GM23248 (cell line): ENCODE measurements at regions not wholly inside any gene's neighbourhood (a gene's known extent, or its start where the extent isn't known, plus 50 kb on each side); places are given as distances from the start of the nearest gene placed in this dataset.
A peak's percentile ranks its signal among the peaks of the same experiment; 100 is the strongest.

Experiments used
- DNase-seq: peaks from one replicate; pipeline ENCODE4 v3.0.0-alpha.2; 2015
- H2AFZ ChIP-seq: fragments of 200-600 bp; sonication (generic); 2 replicates; pipeline ENCODE4 v1.6.1; 2016; ENCODE audit warnings: antibody characterized with exemption
- H3F3A ChIP-seq: fragments of 200-600 bp; sonication (generic); 2 replicates; pipeline ENCODE4 v1.6.1; 2016; ENCODE audit warnings: mild to moderate bottlenecking, antibody characterized with exemption, mixed run types; ENCODE audit not compliant: insufficient read depth
- H3K27ac ChIP-seq: fragments of 200-600 bp; sonication (generic); 2 replicates; pipeline ENCODE4 v1.5.1; 2016; ENCODE audit warnings: mild to moderate bottlenecking
- H3K27me3 ChIP-seq: fragments of 200-600 bp; sonication (generic); replicated peaks from 2 replicates; pipeline ENCODE4 v1.6.1; 2016; ENCODE audit warnings: mild to moderate bottlenecking; ENCODE audit not compliant: insufficient read depth
- H3K36me3 ChIP-seq: fragments of 200-600 bp; sonication (generic); 2 replicates; pipeline ENCODE4 v1.6.1; 2016; ENCODE audit warnings: low read depth, mild to moderate bottlenecking
- H3K4me1 ChIP-seq: fragments of 200-600 bp; sonication (generic); 2 replicates; pipeline ENCODE4 v1.6.1; 2016; ENCODE audit warnings: mild to moderate bottlenecking; ENCODE audit not compliant: insufficient read depth
- H3K4me2 ChIP-seq: fragments of 200-600 bp; sonication (generic); one replicate; pipeline ENCODE4 v1.6.1; 2016; ENCODE audit warnings: mild to moderate bottlenecking; ENCODE audit not compliant: unreplicated experiment
- H3K4me3 ChIP-seq: fragments of 200-600 bp; sonication (generic); 2 replicates; pipeline ENCODE4 v1.5.1; 2016; ENCODE audit warnings: mild to moderate bottlenecking
- H3K79me2 ChIP-seq: fragments of 200-600 bp; sonication (generic); 2 replicates; pipeline ENCODE4 v1.6.1; 2016; ENCODE audit warnings: mild to moderate bottlenecking; ENCODE audit not compliant: insufficient read depth
- H3K9ac ChIP-seq: fragments of 200-600 bp; sonication (generic); 2 replicates; pipeline ENCODE4 v1.6.1; 2016; ENCODE audit warnings: mild to moderate bottlenecking
- H3K9me2 ChIP-seq: fragments of 200-600 bp; sonication (generic); 2 replicates; pipeline ENCODE4 v1.6.1; 2016; ENCODE audit warnings: mixed run types, mild to moderate bottlenecking, moderate library complexity; ENCODE audit not compliant: insufficient read depth
- H3K9me3 ChIP-seq: fragments of 200-600 bp; sonication (generic); one replicate; pipeline ENCODE4 v1.6.1; 2017; ENCODE audit warnings: low read depth
- H4K20me1 ChIP-seq: fragments of 200-600 bp; sonication (generic); 2 replicates; pipeline ENCODE4 v1.6.0; 2016; ENCODE audit not compliant: insufficient read depth
- EZH2 ChIP-seq: fragments of 200-600 bp; sonication (generic); IDR thresholded peaks from 2 replicates; pipeline ENCODE4 v1.6.1; 2018; ENCODE audit warnings: antibody characterized with exemption, mild to moderate bottlenecking; ENCODE audit not compliant: insufficient read depth, poor library complexity, severe bottlenecking
- EZH2phosphoT487 ChIP-seq: fragments of 200-600 bp; sonication (generic); IDR thresholded peaks from 2 replicates; pipeline ENCODE4 v1.6.1; 2018; ENCODE audit warnings: antibody characterized with exemption, moderate library complexity, mild to moderate bottlenecking, low read depth; ENCODE audit not compliant: insufficient read depth
- whole genome bisulfite sequencing, 2 experiments: methylation state at CpG; one replicate each; pipeline ENCODE4 v1.1.6; 2015 to 2017; ENCODE audit warnings: low lambda C conversion rate in 2 of 2, low coverage in 1 of 2; ENCODE audit errors: missing lambda C conversion rate in 2 of 2; 5-methylcytosine and 5-hydroxymethylcytosine counted together
- in situ Hi-C: fragments of 300-500 bp; cut with MboI; formaldehyde crosslinking; loops from 2 replicates; pipeline ENCODE4 v1.15.0; 2020

GRCh38 chr2:199660167-199660566 lies 190.8 kb downstream of the FTCDNL1 start:
- H3K9me3 ChIP-seq = no peaks in the 10 kb centered on the region
- H2AFZ ChIP-seq = no peak overlapping the region
- no peaks in the 10 kb centered on the region for H3K27me3 ChIP-seq
- WGBS, 2 experiments = 94 to 97% methylated on average over 15 of the region's 15 CpGs
- H3K9ac ChIP-seq = no peak overlapping the region
- no peak overlapping the region for H3K4me3 ChIP-seq
- H3K27ac ChIP-seq = no peak overlapping the region
- H3K79me2 ChIP-seq = no peaks in the 10 kb centered on the region
- H3K36me3 ChIP-seq = no peaks in the 10 kb centered on the region
- H3K9me2 ChIP-seq = no peaks in the 10 kb centered on the region
- no peak overlapping the region for H3K4me2 ChIP-seq
- H3K4me1 ChIP-seq = no peaks in the 10 kb centered on the region
- TF ChIP-seq EZH2phosphoT487 (no peak), EZH2 (no peak)
- H4K20me1 ChIP-seq = no peaks in the 10 kb centered on the region
- in situ Hi-C loops = no loop called here
- DNase-seq = no peak
- H3F3A ChIP-seq = no peaks in the 10 kb centered on the region

- Histone ChIP-seq H3K9me3 (no peaks in the 10 kb centered on the region), H3K36me3 (no peaks in the 10 kb centered on the region), H3F3A (no peaks in the 10 kb centered on the region), H4K20me1 (no peaks in the 10 kb centered on the region), H3K4me2 (peak overlapping the region; percentile 79), H3K4me3 (peak overlapping the region; percentile 69), H3K27me3 (no peaks in the 10 kb centered on the region), H3K79me2 (no peaks in the 10 kb centered on the region), H3K4me1 (no peaks in the 10 kb centered on the region), H3K27ac (no peak overlapping the region), H2AFZ (peak overlapping the region; percentile 86), H3K9me2 (no peaks in the 10 kb centered on the region), H3K9ac (0 out of 2 replicates have a peak overlapping the region, but pooled peaks have one; percentile 6)
- WGBS, 2 experiments = 3 to 5% methylated on average over 38 to 39 of the region's 39 CpGs
- in situ Hi-C loops = no loop called here
- DNase-seq = peak; percentile 62
- TF ChIP-seq EZH2 (no peak), EZH2phosphoT487 (no peak)
Measured at GRCh38 chr2:199659207-199659606, 191.8 kb downstream of the FTCDNL1 start.

- H3K79me2 ChIP-seq = no peaks in the 10 kb centered on the region
- H3K4me1 ChIP-seq = no peaks in the 10 kb centered on the region
- no peaks in the 10 kb centered on the region for H3K9me2 ChIP-seq
- in situ Hi-C loops = no loop called here
- H3K9ac ChIP-seq = no peak overlapping the region
- H4K20me1 ChIP-seq = no peaks in the 10 kb centered on the region
- TF ChIP-seq EZH2phosphoT487 = no peak
- no peak for TF ChIP-seq EZH2
- no peaks in the 10 kb centered on the region for H3K27me3 ChIP-seq
- no peaks in the 10 kb centered on the region for H3F3A ChIP-seq
- H3K4me3 ChIP-seq = no peak overlapping the region
- no peaks in the 10 kb centered on the region for H3K36me3 ChIP-seq
- 17 to 20% methylated on average over 2 of the region's 2 CpGs for WGBS, 2 experiments
- no peak overlapping the region for H2AFZ ChIP-seq
- H3K9me3 ChIP-seq = no peaks in the 10 kb centered on the region
- no peak for DNase-seq
- H3K4me2 ChIP-seq = no peak overlapping the region
- H3K27ac ChIP-seq = no peak overlapping the region
Measured at GRCh38 chr2:199646439-199646838, 188.7 kb upstream of the SATB2 start.

- H3F3A ChIP-seq = no peaks in the 10 kb centered on the region
- no peaks in the 10 kb centered on the region for H3K79me2 ChIP-seq
- no peak for DNase-seq
- no peak overlapping the region for H3K27ac ChIP-seq
- in situ Hi-C loops = no loop called here
- H3K4me1 ChIP-seq = no peaks in the 10 kb centered on the region
- no peaks in the 10 kb centered on the region for H3K9me3 ChIP-seq
- TF ChIP-seq EZH2 (no peak), EZH2phosphoT487 (no peak)
- no peak overlapping the region for H3K4me3 ChIP-seq
- no peaks in the 10 kb centered on the region; the same call in none of the 2 replicates for H3K27me3 ChIP-seq
- peaks cover 3% of the 10 kb centered on the region; the same call in 1 of the 2 replicates for H3K9me2 ChIP-seq
- no peak overlapping the region for H3K9ac ChIP-seq
- WGBS, 2 experiments = 51 to 53% methylated on average over 4 of the region's 4 CpGs
- H2AFZ ChIP-seq = no peak overlapping the region
- H4K20me1 ChIP-seq = no peaks in the 10 kb centered on the region
- H3K4me2 ChIP-seq = no peak overlapping the region
- H3K36me3 ChIP-seq = no peaks in the 10 kb centered on the region
Measured at GRCh38 chr2:199631129-199631528, 173.4 kb upstream of the SATB2 start.

GRCh38 chr2:199629301-199629700 lies 171.6 kb upstream of the SATB2 start:
- TF ChIP-seq EZH2 (no peak), EZH2phosphoT487 (no peak)
- Histone ChIP-seq H3K79me2 (no peaks in the 10 kb centered on the region), H3K9me3 (no peaks in the 10 kb centered on the region), H3F3A (no peaks in the 10 kb centered on the region), H3K9ac (no peak overlapping the region), H2AFZ (no peak overlapping the region), H3K27me3 (no peaks in the 10 kb centered on the region; the same call in none of the 2 replicates), H4K20me1 (no peaks in the 10 kb centered on the region), H3K4me2 (no peak overlapping the region), H3K4me3 (no peak overlapping the region), H3K36me3 (no peaks in the 10 kb centered on the region), H3K9me2 (peaks cover 3% of the 10 kb centered on the region; the same call in 1 of the 2 replicates), H3K4me1 (no peaks in the 10 kb centered on the region), H3K27ac (no peak overlapping the region)
- DNase-seq = no peak
- in situ Hi-C loops = no loop called here
